ENCODE measurements at regions not wholly inside any gene's neighbourhood (a gene's known extent, or its start where the extent isn't known, plus 50 kb on each side); places are given as distances from the start of the nearest gene placed in this dataset.
A peak's percentile ranks its signal among the peaks of the same experiment; 100 is the strongest.

DNA sequence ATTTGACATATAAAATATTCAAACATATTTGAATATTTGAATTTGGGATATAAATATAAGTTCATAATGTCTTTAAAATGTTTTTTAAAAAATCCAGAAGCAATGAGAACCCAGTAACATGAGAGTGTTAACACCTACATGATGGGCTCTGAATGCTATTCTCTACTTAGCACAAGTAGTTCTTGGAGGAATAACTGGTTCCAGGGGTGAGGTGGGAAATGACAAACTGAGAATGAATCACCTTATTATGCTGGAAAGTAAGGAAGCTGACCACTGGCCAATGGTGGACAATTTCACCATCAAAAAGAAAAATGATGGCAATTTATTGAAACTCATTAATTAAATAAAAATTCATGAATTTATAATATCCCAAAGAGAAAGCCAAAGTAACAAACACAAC, 79.6 kb upstream of the NABP1 start:
- Mint-ChIP-seq H3K27ac (no peak overlapping the region), H3K9me3 (no peaks in the 10 kb centered on the region), H3K36me3 (no peaks in the 10 kb centered on the region), H3K4me1 (peaks cover 10% of the 10 kb centered on the region), H3K4me3 (no peak overlapping the region)
- ATAC-seq (no peak), DNase-seq (ENCODE audit: low spot score in 2 of 2) (no peak)

DNA sequence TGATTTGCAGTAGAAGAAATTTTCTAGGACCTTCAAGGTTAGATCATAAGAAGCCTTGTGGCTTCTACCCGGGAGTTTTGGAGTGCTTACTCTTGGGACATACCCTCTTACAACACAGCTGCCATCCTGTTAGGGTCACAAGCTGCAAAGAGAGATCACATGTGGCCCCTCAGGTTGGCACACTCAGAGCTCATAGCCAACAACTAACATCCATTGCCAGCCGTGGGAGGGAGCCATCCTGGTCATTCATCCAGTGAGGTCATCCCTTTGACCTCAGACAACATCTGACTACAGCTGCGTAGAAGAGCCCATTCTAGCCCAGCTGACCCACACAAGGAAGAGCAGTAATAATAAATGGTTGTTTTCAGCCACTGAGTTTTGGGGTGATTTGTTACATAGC, 76.9 kb upstream of the NABP1 start:
- DNase-seq (ENCODE audit: low spot score in 2 of 2): no peak
- ATAC-seq: no peak
- H3K4me1 Mint-ChIP-seq: peaks cover 10% of the 10 kb centered on the region
- H3K36me3 Mint-ChIP-seq: no peaks in the 10 kb centered on the region
- H3K4me3 Mint-ChIP-seq: no peak overlapping the region
- H3K9me3 Mint-ChIP-seq: no peaks in the 10 kb centered on the region
- H3K27ac Mint-ChIP-seq: no peak overlapping the region

DNA sequence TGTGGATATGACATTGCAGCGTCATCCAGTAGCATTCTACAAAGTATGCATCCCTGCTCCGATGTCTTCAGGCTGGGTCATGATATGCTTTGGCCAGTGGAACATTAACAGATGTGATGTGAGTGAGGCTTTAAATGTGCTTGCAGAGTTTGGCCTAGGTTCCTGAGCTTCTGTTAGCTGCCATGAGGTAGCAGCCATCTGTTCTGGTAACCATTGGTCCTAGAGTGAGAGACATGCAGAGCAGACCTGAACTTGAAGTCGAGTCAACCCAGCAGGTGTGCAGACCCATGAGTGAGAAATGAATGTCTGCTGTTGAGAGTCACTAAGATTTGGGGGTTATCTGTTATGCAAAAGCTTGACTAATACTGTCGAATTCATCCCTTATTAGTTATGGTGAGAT, 73.8 kb upstream of the NABP1 start:
- Mint-ChIP-seq H3K36me3 (no peaks in the 10 kb centered on the region), H3K27ac (no peak overlapping the region), H3K4me1 (peaks cover 10% of the 10 kb centered on the region), H3K4me3 (no peak overlapping the region), H3K9me3 (no peaks in the 10 kb centered on the region)
- ATAC-seq: no peak
- DNase-seq (ENCODE audit: low spot score in 2 of 2): no peak

DNA sequence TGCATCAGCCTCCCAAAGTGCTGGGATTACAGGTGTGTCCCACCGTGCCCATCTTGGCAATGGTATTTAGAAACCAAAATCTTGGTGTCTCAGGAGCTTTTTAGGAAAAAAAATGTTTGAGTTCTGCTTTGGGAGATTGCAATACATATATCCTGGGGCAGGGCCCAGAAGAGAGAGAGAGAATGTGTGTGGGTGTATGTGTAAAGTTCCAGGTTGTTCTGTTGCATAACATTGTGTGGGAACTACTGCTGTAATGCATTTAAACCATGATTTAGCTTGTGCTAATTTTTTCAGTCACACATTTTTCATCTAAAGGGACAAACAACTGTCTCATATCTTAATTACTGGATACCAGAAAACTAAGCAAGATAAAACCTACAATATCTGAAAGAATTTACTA, 70.8 kb upstream of the NABP1 start:
- Mint-ChIP-seq H3K9me3 (no peaks in the 10 kb centered on the region), H3K4me1 (no peaks in the 10 kb centered on the region), H3K4me3 (no peak overlapping the region), H3K27ac (no peak overlapping the region), H3K36me3 (no peaks in the 10 kb centered on the region)
- ATAC-seq (no peak), DNase-seq (ENCODE audit: low spot score in 2 of 2) (no peak)

DNA sequence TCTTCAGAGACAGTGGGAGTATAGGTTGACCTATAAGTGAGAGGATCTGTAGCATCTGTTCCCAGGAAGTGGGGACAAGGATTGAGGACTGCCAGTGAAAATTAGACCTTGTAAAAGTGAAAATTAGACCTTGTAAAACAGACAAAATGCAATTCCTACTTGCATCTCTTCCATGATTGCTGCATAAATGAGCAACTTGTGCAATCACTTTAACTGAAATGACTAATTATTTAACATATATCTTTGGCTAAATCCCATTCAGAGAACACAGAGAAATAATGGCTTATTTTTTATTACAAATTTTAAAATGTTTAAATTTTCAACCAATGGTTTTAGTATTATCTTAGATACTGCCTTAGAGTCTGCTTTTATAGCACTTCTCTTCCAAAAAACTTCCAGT, 67.2 kb upstream of the NABP1 start:
- Mint-ChIP-seq H3K4me1 (no peaks in the 10 kb centered on the region), H3K4me3 (no peak overlapping the region), H3K36me3 (no peaks in the 10 kb centered on the region), H3K9me3 (no peaks in the 10 kb centered on the region), H3K27ac (no peak overlapping the region)
- DNase-seq (ENCODE audit: low spot score in 2 of 2) (no peak), ATAC-seq (no peak)

DNA sequence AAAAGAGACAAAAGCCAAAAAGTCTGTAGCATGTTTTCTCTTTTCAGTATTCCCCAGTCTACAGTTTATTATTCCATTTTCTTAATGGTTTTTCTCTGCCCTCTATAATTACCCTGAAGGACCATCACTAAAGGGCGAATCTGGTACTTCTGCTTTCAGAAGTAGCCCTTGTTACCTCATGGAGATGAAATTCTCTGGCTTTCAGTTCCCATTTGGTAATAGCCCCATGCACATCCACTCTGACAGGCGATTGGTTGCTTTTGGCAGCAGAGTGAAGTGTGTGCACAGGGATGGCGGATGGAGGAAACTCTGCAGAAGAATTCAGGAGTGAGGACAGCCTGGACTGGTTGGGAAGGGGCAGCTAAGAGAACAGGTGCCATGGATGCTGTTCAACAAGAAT, 66.3 kb upstream of the NABP1 start:
- DNase-seq (ENCODE audit: low spot score in 2 of 2) (no peak), ATAC-seq (no peak)
- H3K36me3 Mint-ChIP-seq: no peaks in the 10 kb centered on the region
- H3K4me1 Mint-ChIP-seq: peaks cover 3% of the 10 kb centered on the region
- H3K27ac Mint-ChIP-seq: no peak overlapping the region
- no peak overlapping the region for H3K4me3 Mint-ChIP-seq
- H3K9me3 Mint-ChIP-seq: no peaks in the 10 kb centered on the region

DNA sequence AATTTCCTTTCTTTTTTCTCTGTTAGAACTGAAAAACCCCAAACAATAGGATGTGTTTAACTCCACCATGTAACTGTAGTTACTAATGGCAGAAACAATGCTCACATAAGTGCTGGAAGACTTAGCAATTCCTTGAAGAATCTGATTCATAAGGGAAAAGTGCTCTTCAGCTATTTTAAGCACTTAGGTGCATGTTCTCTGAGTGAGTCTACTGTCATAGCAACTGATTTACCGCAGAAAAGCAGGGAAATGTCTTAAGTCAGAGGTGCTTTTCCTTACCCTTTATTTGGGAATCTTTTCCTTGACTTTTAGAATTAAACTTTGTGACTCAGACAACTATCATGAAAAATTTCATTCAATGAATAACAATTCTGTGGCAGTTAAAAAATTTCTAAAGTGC, 65.4 kb upstream of the NABP1 start:
- no peaks in the 10 kb centered on the region for H3K36me3 Mint-ChIP-seq
- DNase-seq (ENCODE audit: low spot score in 2 of 2) (no peak), ATAC-seq (no peak)
- peaks cover 9% of the 10 kb centered on the region for H3K4me1 Mint-ChIP-seq
- H3K4me3 Mint-ChIP-seq: no peak overlapping the region
- no peaks in the 10 kb centered on the region for H3K9me3 Mint-ChIP-seq
- H3K27ac Mint-ChIP-seq: no peak overlapping the region

DNA sequence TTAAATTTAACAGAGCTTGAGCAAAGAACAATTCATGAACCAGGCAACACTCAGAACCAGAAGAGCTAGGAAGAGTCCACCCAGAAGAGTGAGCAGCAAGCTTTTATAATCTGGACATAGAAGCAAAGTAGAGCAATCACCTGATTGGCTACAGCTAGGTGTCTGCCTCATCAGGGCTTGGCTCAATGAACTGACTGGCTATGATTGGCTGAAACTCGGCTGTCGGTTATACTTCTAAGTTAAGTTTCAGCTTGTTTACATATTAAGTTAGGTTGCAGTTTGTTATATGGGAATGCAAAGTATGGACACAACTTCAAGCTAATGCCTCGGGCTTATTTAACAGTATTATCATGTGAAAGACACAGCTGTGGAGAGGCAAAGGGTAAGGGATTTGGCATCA, 63.2 kb upstream of the NABP1 start:
- Mint-ChIP-seq H3K36me3 (no peaks in the 10 kb centered on the region), H3K4me3 (no peak overlapping the region), H3K27ac (no peak overlapping the region), H3K9me3 (no peaks in the 10 kb centered on the region), H3K4me1 (peaks cover 24% of the 10 kb centered on the region)
- no peak for DNase-seq (ENCODE audit: low spot score in 2 of 2)
- ATAC-seq: no peak

DNA sequence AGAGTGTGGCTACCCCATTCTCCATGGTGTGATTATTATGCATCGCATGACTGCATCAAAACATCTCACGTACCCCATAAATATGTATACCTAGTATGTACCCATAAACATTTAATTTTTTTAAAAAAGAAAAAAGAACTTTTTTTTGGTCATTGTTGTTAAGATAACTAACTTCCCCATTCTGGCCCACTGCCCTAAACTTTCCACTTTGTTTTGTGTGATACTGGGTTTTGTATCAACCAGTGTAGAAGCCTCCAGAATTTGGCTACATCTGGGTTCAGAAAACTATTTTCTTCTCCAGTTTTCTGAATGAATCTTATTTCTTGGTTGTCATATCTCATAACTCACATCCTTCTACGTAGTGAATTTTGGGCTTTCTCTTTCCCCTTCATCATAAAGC, 62.3 kb upstream of the NABP1 start:
- ATAC-seq (no peak), DNase-seq (ENCODE audit: low spot score in 2 of 2) (no peak)
- H3K36me3 Mint-ChIP-seq: no peaks in the 10 kb centered on the region
- peaks cover 30% of the 10 kb centered on the region for H3K4me1 Mint-ChIP-seq
- H3K9me3 Mint-ChIP-seq: no peaks in the 10 kb centered on the region
- no peak overlapping the region for H3K4me3 Mint-ChIP-seq
- H3K27ac Mint-ChIP-seq: no peak overlapping the region

DNA sequence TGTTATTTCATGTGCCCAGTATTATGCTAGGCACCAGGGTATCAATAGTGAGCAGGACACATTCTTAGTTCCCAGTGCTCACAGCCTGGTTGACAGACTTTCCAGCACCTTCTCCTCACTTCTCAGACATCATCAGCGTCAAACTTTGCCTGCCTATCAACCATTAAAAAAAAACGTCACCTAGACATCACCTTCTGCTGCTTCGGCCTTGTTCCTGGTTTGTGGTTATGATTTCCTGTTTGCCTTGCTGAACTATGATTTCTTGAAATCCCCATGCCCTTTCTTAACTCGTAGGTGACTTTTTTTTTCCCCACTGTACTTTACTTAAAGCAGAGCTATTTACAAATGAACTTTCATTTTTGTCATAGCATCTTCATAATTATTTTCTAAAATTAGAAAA, 60.4 kb upstream of the NABP1 start:
- ATAC-seq: peak; percentile 78
- Mint-ChIP-seq H3K4me1 (peaks cover 39% of the 10 kb centered on the region), H3K36me3 (no peaks in the 10 kb centered on the region), H3K9me3 (no peaks in the 10 kb centered on the region), H3K4me3 (peak overlapping the region; percentile 5), H3K27ac (peak overlapping the region; percentile 67)
- peak in 1 of 2 donors; percentile 71 for DNase-seq (ENCODE audit: low spot score in 2 of 2)

DNA sequence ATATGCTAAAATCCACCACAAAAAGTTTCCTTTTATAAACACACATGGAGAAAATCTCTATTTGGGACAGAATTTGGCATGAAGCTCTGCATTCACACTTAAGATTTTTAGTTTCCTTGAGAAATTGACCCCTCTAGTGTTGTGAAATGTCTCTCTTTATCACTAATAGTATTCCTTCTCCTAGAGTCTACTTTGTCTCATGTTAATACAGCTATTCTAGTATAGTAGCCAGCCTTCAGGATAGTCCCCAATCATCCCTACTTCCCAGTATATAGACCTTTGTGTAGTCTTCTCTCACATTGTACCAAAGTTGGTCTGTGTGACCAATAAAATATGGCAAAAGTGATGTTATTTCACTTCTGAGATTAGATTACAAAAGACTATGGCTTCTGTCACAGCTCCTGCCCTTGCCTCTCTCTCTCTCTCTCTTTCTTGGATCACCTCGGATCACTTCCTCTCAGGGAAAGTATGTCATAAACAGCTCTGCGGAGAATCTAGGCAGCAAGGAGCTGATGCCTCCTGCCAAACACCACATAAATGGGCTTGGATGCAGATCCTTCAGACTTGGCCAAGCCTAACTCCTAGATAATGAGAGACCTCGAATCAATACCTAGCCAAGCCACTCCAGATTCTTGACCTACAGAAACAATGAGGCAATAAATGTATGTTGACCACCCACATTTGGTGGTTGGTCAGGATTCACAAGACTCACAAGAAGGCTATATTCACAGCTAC, 59.7 kb upstream of the NABP1 start:
- Mint-ChIP-seq H3K27ac (peak overlapping the region; percentile 67), H3K4me3 (peak overlapping the region; percentile 5), H3K36me3 (no peaks in the 10 kb centered on the region), H3K9me3 (no peaks in the 10 kb centered on the region), H3K4me1 (peaks cover 40% of the 10 kb centered on the region)
- no peak for DNase-seq (ENCODE audit: low spot score in 2 of 2)
- ATAC-seq: no peak

DNA sequence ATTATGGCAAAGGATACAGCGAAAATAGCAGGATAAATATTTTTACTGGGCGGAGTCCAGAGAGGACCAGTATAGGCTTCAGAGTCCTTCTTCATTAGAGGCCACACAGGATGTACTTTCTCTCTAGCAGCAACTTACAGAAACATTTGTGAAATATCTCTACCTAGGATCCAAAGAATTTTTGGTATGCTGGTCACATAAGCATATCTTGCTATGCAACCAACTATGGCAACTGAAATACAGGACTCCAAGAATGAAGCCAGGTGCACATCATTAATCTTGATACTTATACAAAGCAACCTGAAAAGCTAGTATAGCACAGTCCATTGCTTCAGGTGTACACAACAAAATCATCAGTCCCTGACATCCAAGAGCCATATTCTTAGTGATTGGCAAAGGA, 59.1 kb upstream of the NABP1 start:
- H3K36me3 Mint-ChIP-seq: no peaks in the 10 kb centered on the region
- peak overlapping the region; percentile 67 for H3K27ac Mint-ChIP-seq
- no peaks in the 10 kb centered on the region for H3K9me3 Mint-ChIP-seq
- DNase-seq (ENCODE audit: low spot score in 2 of 2) (no peak), ATAC-seq (no peak)
- peak overlapping the region; percentile 5 for H3K4me3 Mint-ChIP-seq
- H3K4me1 Mint-ChIP-seq: peaks cover 45% of the 10 kb centered on the region

DNA sequence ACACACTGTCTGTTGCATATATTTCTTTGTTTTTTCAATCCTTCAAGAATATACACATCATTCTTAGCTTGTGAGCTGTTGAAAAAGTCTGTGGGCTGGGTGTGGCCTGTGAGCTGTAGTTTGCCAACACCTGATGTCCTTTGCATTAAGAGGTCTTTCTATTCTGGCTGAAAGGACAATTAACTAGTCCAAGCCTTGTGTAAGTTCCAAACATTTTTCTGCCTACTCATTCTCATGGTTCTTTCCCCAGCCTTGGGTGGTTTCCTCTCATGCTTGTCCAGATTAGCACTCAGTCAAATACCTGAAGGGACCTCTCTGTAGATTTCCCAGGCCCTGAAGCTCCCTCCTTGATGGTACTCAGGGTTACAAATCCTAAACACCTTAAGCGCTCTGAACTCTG, 57.8 kb upstream of the NABP1 start:
- H3K36me3 Mint-ChIP-seq: no peaks in the 10 kb centered on the region
- H3K9me3 Mint-ChIP-seq: no peaks in the 10 kb centered on the region
- H3K27ac Mint-ChIP-seq: no peak overlapping the region
- no peak overlapping the region for H3K4me3 Mint-ChIP-seq
- H3K4me1 Mint-ChIP-seq: peaks cover 59% of the 10 kb centered on the region
- DNase-seq (ENCODE audit: low spot score in 2 of 2): no peak
- ATAC-seq: no peak

DNA sequence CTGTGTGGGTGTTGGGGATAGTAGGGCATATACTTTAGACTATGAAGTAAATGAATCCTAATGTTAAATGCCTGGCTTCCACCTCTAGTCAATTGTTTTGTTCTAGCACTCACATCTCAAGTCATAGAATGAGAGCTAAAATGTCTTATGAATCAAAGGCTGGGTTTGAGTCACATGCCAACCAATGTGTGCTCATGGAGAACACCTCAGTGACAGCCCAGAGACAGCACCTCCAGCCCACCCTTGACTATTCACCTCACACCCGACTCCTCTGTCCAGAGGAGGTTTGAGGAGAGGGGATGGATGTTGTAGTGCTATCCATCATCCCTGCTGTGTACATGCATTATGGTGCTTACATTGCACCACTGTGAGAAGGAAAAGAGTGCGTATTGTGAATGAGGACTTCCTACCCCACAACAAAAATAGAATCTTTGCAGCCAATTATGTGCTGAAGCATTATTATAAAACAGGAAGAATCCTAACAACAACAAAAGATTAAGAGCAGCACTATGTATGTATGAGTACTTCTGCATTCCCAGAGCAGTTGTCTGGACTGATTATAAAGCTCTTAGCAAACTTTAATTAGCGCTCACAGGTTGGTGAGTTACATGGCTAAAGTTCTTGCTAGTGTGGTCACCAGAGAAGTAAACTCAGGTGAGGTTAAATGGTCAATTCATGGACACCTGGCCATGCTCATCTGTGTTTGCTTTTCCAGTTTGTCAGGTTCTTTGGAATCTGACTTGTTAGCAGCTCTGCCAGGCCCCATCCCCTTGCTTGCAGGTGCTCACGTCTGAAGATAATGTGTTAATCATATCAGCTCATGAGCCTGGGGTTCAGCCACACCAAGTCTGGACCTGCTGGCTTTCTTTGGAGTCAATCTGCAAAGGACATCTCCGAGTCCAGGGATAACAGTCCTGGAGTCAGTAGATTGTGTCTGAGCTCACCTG, 55.3 kb upstream of the NABP1 start:
- Mint-ChIP-seq H3K27ac (no peak overlapping the region), H3K4me3 (no peak overlapping the region), H3K36me3 (no peaks in the 10 kb centered on the region), H3K4me1 (peaks cover 56% of the 10 kb centered on the region), H3K9me3 (no peaks in the 10 kb centered on the region)
- ATAC-seq (peak; percentile 87), DNase-seq (ENCODE audit: low spot score in 2 of 2) (no peak)

DNA sequence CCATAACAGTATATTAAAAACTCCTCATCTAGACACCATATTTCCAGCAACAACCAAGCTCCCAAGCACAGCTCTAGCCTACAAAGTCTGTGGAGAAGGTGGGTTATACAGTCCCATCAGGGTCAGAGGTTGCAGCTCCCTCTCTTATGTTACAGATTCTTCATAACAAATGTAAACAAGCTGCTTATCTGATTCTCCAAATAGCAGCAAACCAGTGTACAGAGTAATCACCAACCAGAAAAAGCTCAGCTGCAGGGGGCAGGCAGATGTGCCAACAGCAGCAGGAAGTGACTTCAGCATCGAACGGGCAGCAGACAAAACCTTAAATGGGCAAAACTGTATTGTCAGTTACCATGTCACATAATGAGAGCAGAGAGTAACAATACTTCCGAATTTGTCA, 52.9 kb upstream of the NABP1 start:
- H3K27ac Mint-ChIP-seq: peak overlapping the region; percentile 90
- peak overlapping the region; percentile 21 for H3K4me3 Mint-ChIP-seq
- peaks cover 41% of the 10 kb centered on the region for H3K4me1 Mint-ChIP-seq
- H3K36me3 Mint-ChIP-seq: no peaks in the 10 kb centered on the region
- DNase-seq (ENCODE audit: low spot score in 2 of 2) (peak in 1 of 2 donors; percentile 55), ATAC-seq (peak; percentile 84)
- no peaks in the 10 kb centered on the region for H3K9me3 Mint-ChIP-seq

DNA sequence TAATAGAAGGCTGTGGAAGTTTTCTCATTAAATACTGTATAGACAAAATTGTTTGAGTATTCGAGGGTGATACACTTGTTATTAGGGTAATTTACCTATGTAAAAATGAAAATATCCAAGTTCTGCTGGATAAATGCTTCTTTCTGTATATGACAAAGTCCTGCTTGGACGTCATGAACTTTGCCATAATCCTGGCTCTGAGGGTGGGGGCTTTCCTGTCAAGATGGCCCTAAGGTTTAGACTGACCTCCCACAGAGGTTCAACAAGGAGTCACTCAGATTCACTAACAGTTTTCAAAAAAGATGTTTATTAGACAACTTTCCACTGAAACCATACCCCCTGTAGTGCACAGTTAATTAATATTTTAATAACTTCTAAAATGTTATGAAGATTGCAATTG, 52.5 kb upstream of the NABP1 start:
- no peaks in the 10 kb centered on the region for H3K9me3 Mint-ChIP-seq
- ATAC-seq (no peak), DNase-seq (ENCODE audit: low spot score in 2 of 2) (no peak)
- peaks cover 38% of the 10 kb centered on the region for H3K4me1 Mint-ChIP-seq
- no peaks in the 10 kb centered on the region for H3K36me3 Mint-ChIP-seq
- no peak overlapping the region for H3K4me3 Mint-ChIP-seq
- H3K27ac Mint-ChIP-seq: peak overlapping the region; percentile 90
